Stimulated activated CD4-positive, alpha-beta T cell treated with anti-CD3 and anti-CD28 coated beads, Interleukin-4, amount 100 ng/mL, for 48 hours (primary cell): ENCODE measurements at regions not wholly inside any gene's neighbourhood (a gene's known extent, or its start where the extent isn't known, plus 50 kb on each side); places are given as distances from the start of the nearest gene placed in this dataset.
"Not testable (repeated sequence)": the region's sequence is repeated elsewhere in the genome, so short reads cannot be mapped to it uniquely, and the experiment has no call there.

Experiments
- DNase-seq, 2 donors: peaks; one replicate each; pipeline ENCODE4 v3.0.0-alpha.2; 2020; ENCODE audit warnings: low read depth in 2 of 2

DNA sequence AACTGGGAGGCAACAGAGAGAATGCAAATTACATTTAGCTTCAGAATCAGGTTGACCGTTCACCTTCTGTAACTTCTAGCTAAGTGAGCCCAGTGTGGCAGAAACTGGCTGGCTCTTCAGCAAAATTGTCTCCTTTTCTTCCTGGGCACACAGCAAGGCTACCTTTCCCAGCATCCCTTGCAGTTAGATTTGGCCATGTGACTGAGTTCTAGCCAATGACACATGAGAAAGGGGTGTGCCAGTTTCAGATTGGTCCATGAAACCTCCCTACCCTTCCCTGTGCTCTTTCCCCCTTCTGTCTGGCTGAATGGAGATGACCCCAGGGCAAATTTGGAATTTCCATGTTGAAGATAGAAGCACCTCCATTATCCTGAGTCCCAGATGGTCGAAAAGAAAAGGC, 72.5 kb upstream of the SMIM23 start:
- DNase-seq = no peak

DNA sequence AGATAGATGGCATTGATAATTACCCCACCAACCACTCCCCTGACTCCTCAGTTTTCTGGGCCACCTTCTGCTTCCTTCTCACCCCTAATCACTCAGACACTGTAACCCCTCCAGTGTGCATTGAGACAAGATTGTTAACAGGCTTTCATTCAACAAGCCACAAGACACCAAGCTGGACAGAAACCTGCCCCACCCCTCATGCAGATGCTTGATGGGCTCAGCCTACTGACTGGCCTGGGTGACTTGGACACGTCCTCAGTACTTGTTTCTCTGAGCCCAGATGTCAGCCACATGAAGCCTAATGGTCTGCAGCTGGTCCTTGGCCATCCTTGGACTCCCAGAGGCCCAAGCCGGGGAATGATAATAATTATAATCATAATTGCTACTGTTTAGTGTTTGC, 71.4 kb upstream of the SMIM23 start:
- no peak for DNase-seq

DNA sequence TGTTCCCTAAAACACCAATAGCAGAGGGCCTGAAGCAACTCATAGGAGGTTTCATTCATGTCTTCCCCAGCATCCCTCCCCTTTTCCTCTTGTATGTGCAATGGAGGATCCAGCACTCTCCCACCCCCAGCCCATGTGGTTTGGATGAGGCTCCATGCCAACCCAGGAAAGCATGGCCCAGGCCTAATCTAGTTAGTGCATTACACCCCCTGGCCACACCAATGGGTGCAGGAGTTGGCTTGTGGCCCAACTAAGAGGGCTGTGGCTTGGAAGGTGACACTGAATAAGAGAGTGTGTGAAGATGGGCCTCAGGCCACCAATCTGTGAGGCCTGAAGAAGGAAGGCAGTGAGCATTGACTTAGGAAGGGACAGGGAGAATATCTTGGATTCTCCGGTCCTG, 70.8 kb upstream of the SMIM23 start:
- DNase-seq = no peak

DNA sequence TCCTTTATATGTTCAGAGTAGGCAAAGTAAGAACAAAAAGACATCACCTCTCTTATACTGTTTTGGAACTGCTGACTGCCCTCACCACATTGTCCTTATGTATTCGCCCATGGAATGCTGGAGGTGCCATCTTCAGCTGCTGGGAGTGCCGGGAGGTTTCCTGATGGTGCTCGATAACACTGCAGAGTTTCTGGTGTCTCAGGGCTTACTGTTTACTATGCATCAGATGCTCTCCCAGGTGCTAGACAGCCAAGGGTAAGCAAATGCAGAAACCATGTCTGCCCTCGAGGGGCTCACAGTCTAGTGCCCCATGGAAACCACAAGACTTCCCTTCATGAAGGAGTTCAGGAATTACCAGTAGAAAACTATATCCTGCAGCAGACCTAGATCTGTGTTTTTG, 70.1 kb upstream of the SMIM23 start:
- DNase-seq = no peak

DNA sequence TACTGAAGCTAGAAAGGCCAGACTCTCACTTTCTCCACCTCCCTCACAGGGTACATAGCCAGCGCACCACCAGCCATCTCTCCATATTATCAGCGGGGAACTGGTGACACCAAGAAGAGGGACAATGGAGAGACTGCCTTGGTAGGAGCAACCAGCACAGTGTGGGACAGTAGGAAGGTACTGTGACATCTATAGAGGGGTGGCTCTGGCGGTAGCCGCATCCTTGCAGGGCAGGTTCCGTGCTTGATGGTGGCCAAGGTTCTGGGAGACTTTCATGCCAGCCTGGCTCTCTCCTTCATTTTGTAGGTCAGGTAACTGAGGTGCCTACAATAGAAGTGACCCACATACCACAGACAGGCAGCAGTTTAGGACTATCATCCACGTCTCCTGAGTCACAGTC, 65.5 kb upstream of the SMIM23 start:
- DNase-seq = no peak

DNA sequence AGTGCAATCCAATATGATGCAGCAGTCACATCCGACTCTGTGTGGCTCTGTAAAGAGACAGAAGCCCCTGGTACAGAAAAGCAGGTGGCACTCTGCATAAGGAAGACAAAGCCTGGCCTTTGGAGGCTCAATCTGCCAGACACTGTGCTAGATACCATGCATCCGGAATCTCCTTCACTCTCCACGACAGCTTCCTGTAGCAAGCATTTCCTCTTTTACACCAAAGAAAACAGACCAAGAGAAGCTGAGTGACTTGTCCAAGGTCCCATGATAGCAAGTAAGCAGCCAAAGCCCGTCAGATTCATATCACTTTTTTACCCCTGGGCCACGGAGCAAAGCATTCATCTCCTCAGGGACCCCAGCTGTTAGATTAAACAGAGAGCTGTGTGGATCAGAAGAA, 64.2 kb upstream of the SMIM23 start:
- DNase-seq = no peak

DNA sequence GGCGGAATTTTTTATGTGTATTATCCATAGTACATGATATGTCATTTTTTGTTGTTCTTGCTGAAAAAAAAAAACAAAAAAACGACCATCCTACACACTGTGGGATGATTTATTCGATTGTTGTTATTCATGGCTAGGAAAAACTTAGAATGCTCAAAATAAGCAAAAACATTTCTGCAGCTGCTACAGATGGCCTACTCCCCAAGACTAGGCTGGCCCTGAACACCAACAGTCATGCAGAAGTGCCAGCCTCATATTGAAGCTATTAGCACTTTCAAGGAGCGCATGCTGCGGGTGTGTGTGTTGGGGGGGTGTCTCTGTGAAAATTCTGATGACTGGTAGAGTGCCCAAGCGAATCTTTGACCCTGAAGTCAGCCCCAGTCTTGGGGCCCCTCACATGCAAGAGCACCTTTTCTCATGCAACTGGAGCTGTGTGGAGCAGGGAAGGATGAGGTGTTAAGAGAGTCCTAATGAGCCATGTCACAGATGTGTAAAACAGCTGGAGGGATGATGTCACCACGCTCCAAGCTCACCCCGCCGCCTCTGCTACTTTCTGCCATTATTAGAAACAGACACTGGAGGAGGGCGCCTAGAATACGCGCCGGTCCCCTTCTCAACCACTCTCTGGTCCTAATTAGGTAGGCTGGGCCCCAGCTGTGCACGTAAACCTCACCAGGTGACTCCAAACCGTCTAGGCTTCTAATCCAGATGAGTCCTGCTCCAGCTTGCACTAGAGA, 61.0 kb upstream of the SMIM23 start:
- no peak for DNase-seq

DNA sequence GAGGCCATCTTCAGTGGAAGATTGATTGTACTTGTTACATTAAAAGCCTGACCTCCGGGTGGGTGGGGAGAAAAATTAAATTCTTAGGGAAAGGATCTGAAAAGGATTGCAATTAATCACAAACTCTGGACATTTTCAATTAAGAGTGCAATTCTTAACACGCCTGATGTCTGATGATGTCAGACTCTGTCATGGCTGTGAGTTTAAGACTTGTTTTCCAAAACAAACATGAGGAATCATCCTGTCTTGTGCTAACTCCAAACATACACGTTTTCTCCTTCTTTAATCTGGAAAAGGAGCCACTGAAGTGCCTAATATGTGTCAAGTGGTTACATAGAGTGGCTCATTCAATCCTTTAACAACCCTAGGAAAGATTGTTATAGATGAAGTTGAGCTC, 60.4 kb upstream of the SMIM23 start:
- no peak for DNase-seq

DNA sequence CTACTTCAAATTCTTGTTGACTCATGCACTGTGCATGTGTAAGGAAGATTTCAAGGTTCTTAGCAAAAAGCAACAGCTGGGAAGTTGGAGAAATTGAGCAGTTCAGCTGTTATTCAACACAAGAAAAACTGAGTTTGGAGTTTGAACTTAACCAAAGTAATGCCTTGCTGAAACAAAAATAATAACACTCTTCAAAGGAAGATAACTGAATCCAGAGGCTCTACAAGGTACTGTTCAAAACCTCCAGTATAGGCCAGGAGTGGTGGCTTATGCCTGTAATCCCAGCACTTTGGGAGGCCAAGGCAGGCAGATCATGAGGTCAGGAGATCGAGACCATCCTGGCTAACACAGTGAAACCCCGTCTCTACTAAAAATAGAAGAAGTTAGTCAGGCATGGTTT, 58.8 kb upstream of the SMIM23 start:
- DNase-seq = not testable (repeated sequence)

DNA sequence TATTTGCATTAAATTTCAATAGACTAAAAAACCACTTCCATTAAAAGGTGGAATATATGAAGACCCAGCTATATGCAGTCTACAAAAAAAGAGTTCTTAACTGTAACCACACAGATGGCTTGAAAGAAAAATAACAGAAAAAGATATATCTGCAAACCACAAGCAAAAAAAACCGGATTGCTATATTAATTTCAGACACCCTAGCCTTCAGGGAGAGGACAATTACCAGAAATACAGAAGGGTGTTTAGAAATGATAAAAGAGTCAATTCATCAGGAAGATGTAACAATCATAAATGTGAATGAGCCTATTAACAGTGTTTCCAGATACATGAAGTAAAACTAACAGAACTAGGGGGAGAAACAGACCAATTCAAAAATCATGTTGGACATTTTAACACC, 56.9 kb upstream of the SMIM23 start:
- DNase-seq = no peak
